Osteoblast (primary cell): ENCODE measurements at regions not wholly inside any gene's neighbourhood (a gene's known extent, or its start where the extent isn't known, plus 50 kb on each side); places are given as distances from the start of the nearest gene placed in this dataset.
"Not testable (repeated sequence)": the region's sequence is repeated elsewhere in the genome, so short reads cannot be mapped to it uniquely, and the experiment has no call there.

Source experiments
- DNase-seq: peaks from one replicate; pipeline ENCODE4 v3.0.0; 2011; ENCODE audit warnings: low spot score, mixed read lengths; ENCODE audit not compliant: insufficient read length; ENCODE audit errors: missing footprints
- H2AFZ ChIP-seq: 2 replicates; pipeline ENCODE4 v1.6.0; 2011; ENCODE audit warnings: mild to moderate bottlenecking, low read length
- H3K27ac ChIP-seq: 2 replicates; pipeline ENCODE4 v1.5.1; 2011; ENCODE audit warnings: mild to moderate bottlenecking, low read depth, low read length, moderate library complexity
- H3K27me3 ChIP-seq: 2 replicates; pipeline ENCODE4 v1.6.0; 2012; ENCODE audit warnings: mild to moderate bottlenecking, control low read depth, inconsistent platforms, low read length, moderate library complexity; ENCODE audit not compliant: insufficient read depth
- H3K36me3 ChIP-seq: 2 replicates; pipeline ENCODE4 v1.5.1; 2011; ENCODE audit warnings: mild to moderate bottlenecking, low read length, control low read depth, moderate library complexity; ENCODE audit not compliant: insufficient read depth
- H3K4me1 ChIP-seq: 2 replicates; pipeline ENCODE4 v1.5.1; 2011; ENCODE audit warnings: mild to moderate bottlenecking, low read length, control low read depth, moderate library complexity; ENCODE audit not compliant: insufficient read depth
- H3K4me2 ChIP-seq: 2 replicates; pipeline ENCODE4 v1.6.0; 2011; ENCODE audit warnings: mild to moderate bottlenecking, low read length; ENCODE audit not compliant: insufficient read depth
- H3K4me3 ChIP-seq: fragments of 200-600 bp; sonication (generic); 3 replicates; pipeline ENCODE4 v1.5.1; 2012; ENCODE audit warnings: mild to moderate bottlenecking, low read length, inconsistent platforms; ENCODE audit not compliant: insufficient read depth
- H3K79me2 ChIP-seq: 2 replicates; pipeline ENCODE4 v1.6.0; 2012; ENCODE audit warnings: mild to moderate bottlenecking, low read length, control low read depth, inconsistent platforms; ENCODE audit not compliant: insufficient read depth
- H3K9me3 ChIP-seq: 2 replicates; pipeline ENCODE4 v1.5.1; 2011; ENCODE audit warnings: low read depth, low read length, control low read depth
- H4K20me1 ChIP-seq: 2 replicates; pipeline ENCODE4 v1.6.0; 2012; ENCODE audit warnings: mild to moderate bottlenecking, low read length, control low read depth; ENCODE audit not compliant: insufficient read depth
- CTCF ChIP-seq: IDR thresholded peaks from 2 replicates; pipeline ENCODE4 v1.5.1; 2011; ENCODE audit warnings: mild to moderate bottlenecking, low read depth, low read length, moderate library complexity; ENCODE audit errors: extremely low read depth

GRCh38 chr9:32161720-32162119 is 222.7 kb upstream of the ACO1 start:
- Histone ChIP-seq H3K4me1 (no peaks in the 10 kb centered on the region), H3K9me3 (no peaks in the 10 kb centered on the region), H3K79me2 (no peaks in the 10 kb centered on the region), H3K27me3 (no peaks in the 10 kb centered on the region), H3K4me3 (no peak overlapping the region), H2AFZ (no peak overlapping the region), H3K36me3 (no peaks in the 10 kb centered on the region), H3K27ac (no peak overlapping the region), H3K4me2 (no peak overlapping the region), H4K20me1 (no peaks in the 10 kb centered on the region)
- no peak for DNase-seq
- TF ChIP-seq CTCF, result no peak

- H3K4me3 ChIP-seq, H3K36me3 ChIP-seq, H2AFZ ChIP-seq, H3K9me3 ChIP-seq, H3K4me1 ChIP-seq, H3K27ac ChIP-seq, H3K4me2 ChIP-seq, H3K79me2 ChIP-seq, H3K27me3 ChIP-seq, DNase-seq, H4K20me1 ChIP-seq: not testable (repeated sequence)
Measured at GRCh38 chr9:32166316-32166715, 218.1 kb upstream of the ACO1 start.

- H3K27me3 ChIP-seq, result no peaks in the 10 kb centered on the region
- H3K4me3 ChIP-seq, result no peak overlapping the region
- TF ChIP-seq CTCF, result no peak
- no peak overlapping the region for H2AFZ ChIP-seq
- no peaks in the 10 kb centered on the region for H3K36me3 ChIP-seq
- no peaks in the 10 kb centered on the region for H3K79me2 ChIP-seq
- H4K20me1 ChIP-seq, result no peaks in the 10 kb centered on the region
- no peaks in the 10 kb centered on the region for H3K9me3 ChIP-seq
- H3K4me2 ChIP-seq, result no peak overlapping the region
- DNase-seq, result no peak
- no peak overlapping the region for H3K27ac ChIP-seq
- H3K4me1 ChIP-seq, result no peaks in the 10 kb centered on the region
Measured at GRCh38 chr9:32171339-32171738, 213.1 kb upstream of the ACO1 start.

- H3K4me1 ChIP-seq, result no peaks in the 10 kb centered on the region
- DNase-seq, result no peak
Measured at GRCh38 chr9:32172256-32172655, 212.2 kb upstream of the ACO1 start.

More at GRCh38 chr9:32172256-32172655, 212.2 kb upstream of the ACO1 start:
- no peak for TF ChIP-seq CTCF
- no peaks in the 10 kb centered on the region for H3K36me3 ChIP-seq
- H3K27me3 ChIP-seq, result no peaks in the 10 kb centered on the region
- H3K4me3 ChIP-seq, result no peak overlapping the region
- no peaks in the 10 kb centered on the region for H4K20me1 ChIP-seq
- H3K27ac ChIP-seq, result no peak overlapping the region
- H3K79me2 ChIP-seq, result no peaks in the 10 kb centered on the region
- H3K9me3 ChIP-seq, result no peaks in the 10 kb centered on the region
- H3K4me2 ChIP-seq, result no peak overlapping the region
- H2AFZ ChIP-seq, result no peak overlapping the region
